HCT116 (cell line): ENCODE measurements at regions not wholly inside any gene's neighbourhood (a gene's known extent, or its start where the extent isn't known, plus 50 kb on each side); places are given as distances from the start of the nearest gene placed in this dataset.

Source experiments
- CEBPB ChIP-seq: IDR thresholded peaks from 2 replicates; pipeline ENCODE4 v1.6.1; 2012; ENCODE audit warnings: low read depth
- CTCF ChIP-seq, 3 experiments: fragments of 200-600 bp in 1 of 3; sonication (generic) in 1 of 3; IDR thresholded peaks in 2 of 3; conservative IDR thresholded peaks in 1 of 3; 2 replicates each; pipeline ENCODE4 v1.5.1; 2012 to 2017; ENCODE audit warnings: low read depth in 2 of 3, low read length in 2 of 3, antibody characterized with exemption in 1 of 3, borderline replicate concordance in 1 of 3, control low read depth in 1 of 3, mild to moderate bottlenecking in 1 of 3, mixed read lengths in 1 of 3, mixed run types in 1 of 3, moderate library complexity in 1 of 3; ENCODE audit not compliant: insufficient read depth in 1 of 3
- EZH2 ChIP-seq: fragments of 200-600 bp; sonication (generic); IDR thresholded peaks from 2 replicates; pipeline ENCODE4 v1.6.1; 2017; ENCODE audit warnings: antibody characterized with exemption, mixed run types
- EZH2phosphoT487 ChIP-seq: fragments of 200-600 bp; IDR thresholded peaks from 2 replicates; pipeline ENCODE4 v1.6.1; 2018; ENCODE audit warnings: antibody characterized with exemption, borderline replicate concordance
- POLR2A ChIP-seq: IDR thresholded peaks from 2 replicates; pipeline ENCODE4 v1.7.0; 2011; ENCODE audit warnings: borderline replicate concordance; ENCODE audit not compliant: insufficient read depth, insufficient read length; ENCODE audit errors: extremely low read depth
- REST ChIP-seq: IDR thresholded peaks from 2 replicates; pipeline ENCODE4 v1.6.1; 2012; ENCODE audit warnings: low read depth
- SP1 ChIP-seq: IDR thresholded peaks from 2 replicates; pipeline ENCODE4 v1.6.1; 2012; ENCODE audit warnings: low read depth

GRCh38 chr3:155026999-155027591 is 53.0 kb upstream of the MME start:
- TF ChIP-seq CTCF (IDR thresholded peaks at IDR 0.05 in 2 of 3, conservative IDR thresholded peaks at IDR 0.05 in 1 of 3; ENCODE audit: borderline replicate concordance in 1 of 3, insufficient read depth in 1 of 3, low read depth in 2 of 3, low read length in 2 of 3) (no peak), POLR2A (no peak), REST (no peak), SP1 (no peak), EZH2 (no peak), EZH2phosphoT487 (no peak), CEBPB (no peak)
